Natural killer cell treated with Interleukin-12 subunit alpha and Interleukin-12 subunit beta and Interleukin-15 and Interleukin-18, amount 100 ng/mL, for 72 hours (primary cell): ENCODE measurements at regions not wholly inside any gene's neighbourhood (a gene's known extent, or its start where the extent isn't known, plus 50 kb on each side); places are given as distances from the start of the nearest gene placed in this dataset.
"Not testable (repeated sequence)": the region's sequence is repeated elsewhere in the genome, so short reads cannot be mapped to it uniquely, and the experiment has no call there.

Experiments used
- ATAC-seq, 2 donors: fragments of 150-1000 bp; cut with Tn5 transposase in 1 of 2; sonication (Bioruptor Pico), chemical (Tn5 transposase) in 1 of 2; 2 replicates each; pipeline ENCODE4 v1.10.0; 2021
- DNase-seq: peaks from one replicate; pipeline ENCODE4 v3.0.0; 2022; ENCODE audit warnings: low spot score
- H3K27ac Mint-ChIP-seq, 2 donors: 1 replicate in 1 of 2; 2 replicates in 1 of 2; pipeline ENCODE4 v1.8.0; 2022; ENCODE audit warnings: mixed read lengths in 2 of 2, mild to moderate bottlenecking in 1 of 2, moderate library complexity in 1 of 2
- H3K27me3 Mint-ChIP-seq, 2 donors: 1 replicate in 1 of 2; 2 replicates in 1 of 2; pipeline ENCODE4 v1.8.0; 2022; ENCODE audit warnings: mixed read lengths in 2 of 2
- H3K36me3 Mint-ChIP-seq: one replicate; pipeline ENCODE4 v1.8.0; 2022; ENCODE audit warnings: mixed read lengths
- H3K4me1 Mint-ChIP-seq, 2 donors: 1 replicate in 1 of 2; 2 replicates in 1 of 2; pipeline ENCODE4 v1.8.0; 2022; ENCODE audit warnings: low read depth in 2 of 2, mixed read lengths in 2 of 2, mild to moderate bottlenecking in 1 of 2
- H3K4me3 Mint-ChIP-seq: one replicate; pipeline ENCODE4 v1.8.0; 2022; ENCODE audit warnings: mixed read lengths
- H3K9me3 Mint-ChIP-seq: 2 replicates; pipeline ENCODE4 v1.8.0; 2022; ENCODE audit warnings: mixed read lengths

DNA sequence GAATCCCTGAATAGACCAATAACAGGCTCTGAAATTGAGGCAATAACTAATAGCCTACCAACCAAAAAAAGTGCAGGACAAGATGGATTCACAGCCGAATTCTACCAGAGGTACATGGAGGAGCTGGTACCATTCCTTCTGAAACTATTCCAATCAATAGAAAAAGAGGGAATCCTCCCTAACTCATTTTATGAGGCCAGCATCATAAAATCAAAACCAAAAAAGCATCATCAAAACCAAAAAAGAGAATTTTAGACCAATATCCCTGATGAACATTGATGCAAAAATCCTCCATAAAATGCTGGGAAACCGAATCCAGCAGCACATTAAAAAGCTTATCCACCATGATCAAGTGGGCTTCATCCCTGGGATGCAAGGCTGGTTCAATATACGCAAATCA is 246.2 kb upstream of the THUMPD2 start:
- H3K4me1 Mint-ChIP-seq, H3K27me3 Mint-ChIP-seq, ATAC-seq, DNase-seq, H3K27ac Mint-ChIP-seq, H3K4me3 Mint-ChIP-seq: not testable (repeated sequence)
- Mint-ChIP-seq H3K36me3 (peaks cover 11% of the 10 kb centered on the region), H3K9me3 (peaks cover 19% of the 10 kb centered on the region)

GRCh38 chr2:40020997-40021396 is 241.9 kb upstream of the THUMPD2 start:
- ATAC-seq (no peak), DNase-seq (no peak)
- Mint-ChIP-seq H3K27me3 (no peaks in the 10 kb centered on the region), H3K4me3 (no peak overlapping the region), H3K27ac (no peak overlapping the region), H3K36me3 (peaks cover 12% of the 10 kb centered on the region), H3K9me3 (peaks cover 19% of the 10 kb centered on the region), H3K4me1 (no peaks in the 10 kb centered on the region)

DNA sequence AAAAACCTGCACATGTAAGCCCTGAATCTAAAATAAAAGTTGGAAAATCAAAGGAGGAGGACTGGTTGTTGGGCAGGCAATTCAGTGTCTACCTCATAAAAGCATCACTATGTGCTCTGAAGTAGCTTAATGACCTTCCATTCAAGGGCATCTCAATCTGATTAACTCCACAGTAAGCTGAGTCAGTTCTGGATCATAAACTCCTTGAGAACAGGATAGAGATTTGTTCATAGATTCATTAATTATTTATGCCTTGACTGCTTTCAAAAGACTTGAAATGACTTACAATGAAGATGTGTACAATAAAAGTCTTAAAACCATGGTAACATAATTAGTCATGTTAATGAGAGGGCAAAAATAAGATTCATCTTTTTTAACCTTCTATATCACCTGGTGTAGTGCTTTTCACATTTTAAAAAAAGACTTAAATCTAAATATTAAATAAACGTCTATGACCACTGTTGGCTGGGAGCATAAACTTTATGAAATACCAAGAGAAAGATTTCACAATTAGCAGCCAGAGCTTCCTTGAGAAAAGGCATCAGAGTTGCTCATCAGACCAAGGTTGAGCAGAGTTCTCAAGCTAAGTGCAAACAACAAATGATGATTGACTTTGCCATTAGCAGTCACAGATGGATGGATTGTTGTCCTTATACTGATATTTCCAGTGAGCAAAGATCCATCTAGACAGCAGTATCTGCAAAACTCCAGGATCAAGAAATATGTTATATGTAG is 237.3 kb upstream of the THUMPD2 start:
- Mint-ChIP-seq H3K27ac (no peak overlapping the region), H3K4me1 (no peaks in the 10 kb centered on the region), H3K4me3 (no peak overlapping the region), H3K36me3 (peaks cover 14% of the 10 kb centered on the region), H3K27me3 (no peaks in the 10 kb centered on the region), H3K9me3 (peaks cover 20% of the 10 kb centered on the region)
- ATAC-seq: no peak
- no peak for DNase-seq

- H3K9me3 Mint-ChIP-seq: peaks cover 11% of the 10 kb centered on the region
- not testable (repeated sequence) for H3K4me1 Mint-ChIP-seq, H3K27me3 Mint-ChIP-seq, H3K4me3 Mint-ChIP-seq, H3K27ac Mint-ChIP-seq, ATAC-seq, DNase-seq, H3K36me3 Mint-ChIP-seq
Measured at GRCh38 chr2:40013962-40014361, 234.9 kb upstream of the THUMPD2 start.

DNA sequence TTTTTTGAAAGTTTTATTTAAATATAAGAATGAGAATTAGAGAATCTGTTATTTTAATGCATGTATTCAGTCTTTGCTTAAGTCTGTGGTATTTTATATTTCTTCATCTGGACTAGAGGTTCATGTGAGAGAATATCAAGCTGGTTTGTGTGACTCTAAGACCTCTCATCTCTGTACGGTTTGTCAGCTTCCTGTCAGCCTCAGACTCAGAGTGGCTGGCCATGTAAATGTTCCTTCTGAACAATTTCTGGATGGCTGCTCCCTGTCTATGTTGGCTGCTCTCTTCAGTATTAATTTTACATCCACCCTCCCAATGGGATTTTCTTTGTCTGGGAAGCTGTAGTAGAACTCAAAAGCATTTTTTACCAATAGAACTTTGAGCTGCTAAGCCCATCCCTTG is 225.3 kb upstream of the THUMPD2 start:
- no peak overlapping the region for H3K4me3 Mint-ChIP-seq
- no peak for DNase-seq
- no peak for ATAC-seq
- no peaks in the 10 kb centered on the region for H3K27me3 Mint-ChIP-seq
- H3K36me3 Mint-ChIP-seq: no peaks in the 10 kb centered on the region
- peaks cover 9% of the 10 kb centered on the region for H3K9me3 Mint-ChIP-seq
- H3K27ac Mint-ChIP-seq: no peak overlapping the region
- no peaks in the 10 kb centered on the region for H3K4me1 Mint-ChIP-seq

GRCh38 chr2:40002339-40002738 is 223.3 kb upstream of the THUMPD2 start:
- Mint-ChIP-seq H3K36me3 (no peaks in the 10 kb centered on the region), H3K27me3 (no peaks in the 10 kb centered on the region), H3K4me3 (no peak overlapping the region), H3K27ac (no peak overlapping the region), H3K4me1 (no peaks in the 10 kb centered on the region), H3K9me3 (peaks cover 9% of the 10 kb centered on the region)
- DNase-seq (no peak), ATAC-seq (no peak)

GRCh38 chr2:39999864-40000263 is 220.8 kb upstream of the THUMPD2 start:
- Mint-ChIP-seq H3K4me1 (no peaks in the 10 kb centered on the region), H3K9me3 (peaks cover 6% of the 10 kb centered on the region), H3K27me3 (no peaks in the 10 kb centered on the region), H3K27ac (no peak overlapping the region), H3K36me3 (no peaks in the 10 kb centered on the region), H3K4me3 (no peak overlapping the region)
- ATAC-seq (no peak), DNase-seq (no peak)

DNA sequence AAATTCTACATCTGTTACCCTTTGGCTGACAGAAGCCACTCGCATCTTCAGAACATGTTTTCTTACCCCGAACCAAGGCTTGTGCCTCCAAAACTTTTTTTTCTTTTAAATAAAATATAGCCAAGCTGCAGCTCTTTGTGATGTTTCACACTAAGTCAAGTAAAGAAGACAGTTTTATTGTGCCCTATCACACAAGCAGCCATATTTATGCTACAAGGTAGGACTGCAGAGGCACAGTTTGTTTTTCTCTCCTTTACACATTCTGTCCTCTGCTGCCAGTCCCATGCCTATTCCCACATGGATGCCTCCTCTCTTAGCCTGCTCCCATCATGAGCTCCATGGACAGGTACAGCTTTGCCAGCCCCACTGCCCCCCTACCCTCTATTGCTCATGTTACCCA is 219.6 kb upstream of the THUMPD2 start:
- DNase-seq: no peak
- no peaks in the 10 kb centered on the region for H3K4me1 Mint-ChIP-seq
- H3K27ac Mint-ChIP-seq: no peak overlapping the region
- H3K36me3 Mint-ChIP-seq: no peaks in the 10 kb centered on the region
- no peak for ATAC-seq
- H3K9me3 Mint-ChIP-seq: peaks cover 2% of the 10 kb centered on the region
- no peak overlapping the region for H3K4me3 Mint-ChIP-seq
- H3K27me3 Mint-ChIP-seq: no peaks in the 10 kb centered on the region

GRCh38 chr2:39996653-39997080 is 217.6 kb upstream of the THUMPD2 start:
- Mint-ChIP-seq H3K4me3 (no peak overlapping the region), H3K27ac (no peak overlapping the region), H3K27me3 (no peaks in the 10 kb centered on the region), H3K36me3 (no peaks in the 10 kb centered on the region), H3K9me3 (peaks cover 2% of the 10 kb centered on the region), H3K4me1 (no peaks in the 10 kb centered on the region)
- DNase-seq (no peak), ATAC-seq (no peak)

DNA sequence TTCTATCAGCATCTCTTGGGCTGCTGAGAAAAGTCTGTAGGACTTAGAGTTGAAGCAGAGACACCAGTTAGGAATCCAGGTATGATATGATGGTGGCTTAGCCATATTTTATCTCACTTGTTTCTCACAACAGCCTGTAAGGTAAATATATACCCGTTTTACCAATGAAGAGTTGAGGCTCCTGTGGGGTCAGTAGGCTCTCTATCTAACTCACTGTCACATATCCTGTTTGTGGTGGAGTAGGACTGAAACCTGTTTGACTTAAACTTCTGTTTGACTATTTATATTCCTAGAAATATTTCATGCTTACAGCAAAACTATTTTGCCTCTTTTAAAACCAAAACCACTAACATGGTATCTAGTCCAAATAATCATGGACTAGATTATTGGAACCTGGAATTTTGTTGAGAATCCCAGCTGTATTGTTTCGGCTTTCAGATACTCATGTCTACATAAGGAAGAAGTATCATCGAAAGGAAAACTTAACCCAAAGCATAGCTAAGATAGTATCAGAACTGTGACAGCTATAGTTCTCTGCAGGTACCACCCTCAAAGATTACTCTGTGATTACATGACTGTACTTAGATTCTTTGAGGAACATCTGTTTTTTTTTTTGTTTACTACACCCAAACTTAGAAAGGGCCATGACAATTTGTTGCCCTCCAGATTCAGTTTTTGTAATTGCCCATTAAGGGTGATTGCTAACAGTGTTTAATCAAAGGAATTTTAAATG is 216.1 kb upstream of the THUMPD2 start:
- Mint-ChIP-seq H3K4me3 (no peak overlapping the region), H3K9me3 (peaks cover 2% of the 10 kb centered on the region), H3K27me3 (no peaks in the 10 kb centered on the region), H3K4me1 (no peaks in the 10 kb centered on the region), H3K27ac (no peak overlapping the region), H3K36me3 (no peaks in the 10 kb centered on the region)
- DNase-seq (no peak), ATAC-seq (no peak)

DNA sequence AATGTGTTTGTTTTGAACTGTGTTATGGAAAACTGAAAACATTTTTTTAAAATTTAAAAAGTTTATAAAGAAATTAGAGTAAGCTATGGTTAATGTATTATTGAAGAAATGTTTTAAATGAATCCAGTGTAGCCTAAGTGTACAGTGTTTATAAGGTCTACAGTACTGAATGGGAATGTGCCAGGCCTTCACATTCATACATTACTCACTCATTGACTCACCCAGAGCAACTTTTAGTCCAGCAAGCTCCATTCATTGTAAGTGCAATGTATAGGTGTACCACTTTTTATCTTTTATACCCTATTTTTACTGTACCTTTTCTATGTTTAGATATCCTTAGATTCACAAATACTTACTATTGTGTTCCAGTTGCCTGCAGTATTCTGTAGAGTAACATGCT is 215.1 kb upstream of the THUMPD2 start:
- ATAC-seq (no peak), DNase-seq (no peak)
- H3K9me3 Mint-ChIP-seq: no peaks in the 10 kb centered on the region
- no peak overlapping the region for H3K27ac Mint-ChIP-seq
- no peaks in the 10 kb centered on the region for H3K36me3 Mint-ChIP-seq
- no peaks in the 10 kb centered on the region for H3K4me1 Mint-ChIP-seq
- H3K4me3 Mint-ChIP-seq: no peak overlapping the region
- H3K27me3 Mint-ChIP-seq: no peaks in the 10 kb centered on the region

GRCh38 chr2:39991298-39991697 is 212.2 kb upstream of the THUMPD2 start:
- Mint-ChIP-seq H3K9me3 (no peaks in the 10 kb centered on the region), H3K4me3 (no peak overlapping the region), H3K4me1 (no peaks in the 10 kb centered on the region), H3K27ac (no peak overlapping the region), H3K36me3 (no peaks in the 10 kb centered on the region), H3K27me3 (no peaks in the 10 kb centered on the region)
- no peak for DNase-seq
- no peak for ATAC-seq

- ATAC-seq (no peak), DNase-seq (no peak)
- Mint-ChIP-seq H3K27ac (no peak overlapping the region), H3K36me3 (no peaks in the 10 kb centered on the region), H3K4me3 (no peak overlapping the region), H3K4me1 (no peaks in the 10 kb centered on the region), H3K27me3 (no peaks in the 10 kb centered on the region), H3K9me3 (peaks cover 3% of the 10 kb centered on the region)
Measured at GRCh38 chr2:39990335-39990900, 211.4 kb upstream of the THUMPD2 start.

- peaks cover 3% of the 10 kb centered on the region for H3K9me3 Mint-ChIP-seq
- ATAC-seq (no peak), DNase-seq (no peak)
- no peaks in the 10 kb centered on the region for H3K36me3 Mint-ChIP-seq
- no peaks in the 10 kb centered on the region for H3K4me1 Mint-ChIP-seq
- H3K27ac Mint-ChIP-seq: no peak overlapping the region
- no peaks in the 10 kb centered on the region for H3K27me3 Mint-ChIP-seq
- no peak overlapping the region for H3K4me3 Mint-ChIP-seq
Measured at GRCh38 chr2:39989888-39990287, 210.8 kb upstream of the THUMPD2 start.
